ENCODE measurements at regions not wholly inside any gene's neighbourhood (a gene's known extent, or its start where the extent isn't known, plus 50 kb on each side); places are given as distances from the start of the nearest gene placed in this dataset.
"Not testable (repeated sequence)": the region's sequence is repeated elsewhere in the genome, so short reads cannot be mapped to it uniquely, and the experiment has no call there.

DNA sequence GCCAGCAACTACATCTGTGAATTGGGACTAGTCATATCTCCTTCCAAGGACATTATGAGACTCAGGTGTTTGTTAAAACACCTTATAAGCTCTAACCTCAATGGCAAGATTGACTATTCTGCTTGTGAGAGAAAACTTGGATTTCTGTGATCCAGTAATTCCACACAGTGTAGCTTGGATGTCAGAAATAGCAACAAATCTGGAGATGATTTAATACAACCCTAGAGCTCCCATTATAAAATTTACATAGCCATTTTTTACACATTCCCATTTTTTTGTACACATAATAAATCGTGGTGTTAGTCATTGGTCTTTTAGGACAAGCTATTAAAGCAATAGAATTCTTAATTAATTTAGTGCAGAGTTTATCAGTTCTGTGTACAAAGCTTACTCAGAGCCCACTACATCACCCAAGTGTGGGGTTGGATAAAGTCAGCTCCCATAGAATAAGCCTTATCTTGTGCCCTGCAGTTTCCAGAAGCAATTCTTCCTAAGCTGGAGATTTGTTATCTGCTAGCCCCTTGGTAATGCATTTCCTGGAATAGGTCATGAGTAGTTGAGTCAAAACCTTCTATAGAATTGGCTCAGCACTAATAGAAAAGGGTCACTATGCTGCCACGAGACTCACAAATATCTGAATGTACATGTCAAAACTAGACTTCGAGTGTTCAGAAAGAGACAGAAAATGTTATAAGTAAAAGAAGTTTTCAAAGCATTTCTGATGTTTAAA lies 434.0 kb upstream of the RUNX1 start:
- DNase-seq = no peak

DNA sequence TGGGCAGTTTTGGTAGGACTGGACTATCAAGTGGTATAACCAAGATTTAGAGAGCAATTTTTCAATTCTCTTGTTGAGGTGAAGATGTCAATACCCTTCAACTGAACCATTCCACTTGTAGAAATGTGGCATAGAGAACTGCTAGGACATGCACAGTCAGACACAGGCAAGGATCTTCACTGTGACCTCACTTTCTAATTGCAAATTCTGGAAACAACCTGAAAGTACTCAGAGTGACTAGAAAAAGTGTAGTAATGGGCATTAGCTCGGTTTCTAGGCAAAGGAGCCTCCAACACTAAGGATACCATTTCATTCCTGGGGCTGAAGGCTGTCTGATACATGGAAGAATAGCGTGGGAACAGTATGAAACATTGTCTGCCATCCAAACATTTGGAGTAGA lies 433.0 kb upstream of the RUNX1 start:
- no peak for DNase-seq

DNA sequence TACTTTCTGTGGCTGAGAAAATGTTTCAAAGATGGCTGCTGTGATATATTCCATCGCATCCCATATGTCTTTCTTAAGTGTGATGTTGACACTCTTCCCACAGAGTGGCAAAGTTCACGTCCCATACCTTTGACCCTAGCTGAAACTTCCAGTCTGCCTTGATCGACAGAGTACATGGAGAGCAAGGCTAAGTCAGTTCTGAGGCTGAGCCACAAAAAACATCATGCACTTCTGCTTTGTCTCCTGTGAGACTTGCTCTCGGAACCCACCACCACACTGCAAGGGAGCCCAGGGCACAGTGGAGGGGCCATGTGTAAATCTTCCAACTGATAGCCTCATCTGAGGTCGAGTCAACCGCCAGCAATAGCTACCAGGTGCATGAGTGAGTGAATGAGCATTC lies 431.9 kb upstream of the RUNX1 start:
- DNase-seq = no peak

DNA sequence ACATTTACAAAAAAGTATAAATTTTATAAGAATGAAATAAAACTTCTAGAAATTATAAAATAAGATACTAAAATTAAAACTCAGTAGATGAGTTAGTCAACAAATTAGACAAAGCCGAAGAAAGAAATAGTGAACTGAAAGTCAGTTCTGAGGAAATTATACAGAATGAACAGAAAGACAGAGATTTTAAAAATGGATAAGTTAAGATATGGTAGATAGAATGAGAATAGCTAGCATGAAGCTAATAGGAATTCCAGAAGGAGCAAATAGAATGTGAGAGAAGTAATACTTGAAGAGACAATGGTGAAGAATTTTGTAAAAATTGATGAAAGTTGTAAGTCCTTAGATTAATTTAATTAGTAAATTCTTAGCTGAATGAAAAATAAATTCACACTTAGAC lies 430.4 kb upstream of the RUNX1 start:
- no peak for DNase-seq

DNA sequence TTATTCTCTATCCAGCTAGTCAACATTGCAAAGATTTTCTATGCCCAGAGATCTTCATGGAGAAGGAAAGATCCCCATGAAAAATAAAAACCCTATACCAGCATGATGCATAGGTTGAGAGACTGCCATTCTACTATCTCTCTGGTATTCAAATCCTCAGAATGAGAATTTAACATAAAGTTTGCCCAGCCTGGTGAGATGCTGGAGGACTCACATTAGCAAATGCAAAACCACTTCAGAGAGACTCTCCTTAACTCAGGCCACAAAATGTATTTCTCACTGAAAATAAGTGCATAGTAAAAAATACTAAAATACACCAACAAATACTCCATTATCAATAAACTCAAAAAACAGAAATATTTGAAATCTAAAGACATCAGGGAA lies 430.0 kb upstream of the RUNX1 start:
- no peak for DNase-seq

DNA sequence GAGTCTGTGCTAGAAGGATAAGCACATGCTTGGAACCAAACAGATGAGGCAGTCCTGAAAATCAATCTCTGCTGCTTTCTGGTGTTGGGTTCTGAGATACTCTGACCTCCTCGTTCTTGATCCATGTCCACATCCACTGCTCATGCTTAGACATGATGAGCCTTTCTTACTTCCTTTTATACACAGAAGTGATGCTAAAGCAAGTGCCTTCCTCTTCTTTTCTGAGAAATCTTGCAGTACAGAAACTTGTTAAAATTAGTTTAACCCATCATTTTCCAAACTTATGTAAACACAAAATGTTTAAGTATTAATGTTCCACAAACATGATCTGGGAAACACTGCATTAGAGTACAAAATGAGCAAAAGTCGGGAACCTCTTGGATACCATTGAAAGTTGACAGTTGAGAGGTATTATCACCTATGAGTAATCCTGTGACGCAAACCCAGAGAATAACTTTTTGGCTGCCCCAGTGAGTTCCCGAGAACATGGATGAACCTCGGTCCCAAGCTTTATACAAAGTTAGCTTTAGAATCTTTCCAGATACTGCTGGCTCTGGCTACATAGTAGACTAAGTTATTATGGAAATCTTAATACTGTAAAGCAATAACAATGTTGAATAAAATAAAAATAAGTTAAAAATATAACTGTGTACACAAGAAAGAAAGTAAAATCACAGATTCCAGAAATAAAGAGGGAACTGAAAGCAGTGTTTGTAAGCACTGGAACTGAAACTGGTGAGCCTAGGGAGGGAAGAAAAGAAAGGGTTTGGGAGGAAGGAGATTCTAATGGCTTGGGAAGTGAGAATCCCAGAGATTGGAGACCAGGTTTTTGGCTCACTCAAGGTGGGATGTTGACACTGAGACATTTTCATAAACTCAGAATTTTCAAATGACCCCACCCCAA lies 429.3 kb upstream of the RUNX1 start:
- DNase-seq = no peak

DNA sequence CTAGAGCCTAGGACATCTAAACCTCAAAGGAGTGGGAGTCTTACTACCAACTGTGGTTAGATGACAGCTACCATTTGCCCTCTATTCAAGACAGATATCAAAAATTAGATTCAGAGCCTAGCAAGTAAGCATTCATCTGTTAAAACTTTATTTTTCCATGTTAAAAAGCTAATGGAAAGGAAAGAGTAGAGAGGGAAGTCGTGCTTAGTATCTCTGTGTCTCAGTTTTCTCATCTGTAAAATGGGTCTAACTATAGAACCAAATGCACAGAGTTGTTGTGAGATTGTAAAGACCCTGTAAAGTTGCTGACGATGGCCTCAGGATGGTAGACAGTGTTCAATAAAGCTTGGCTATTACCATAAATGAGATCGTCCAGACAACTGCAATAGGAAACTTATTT lies 428.5 kb upstream of the RUNX1 start:
- DNase-seq = no peak

DNA sequence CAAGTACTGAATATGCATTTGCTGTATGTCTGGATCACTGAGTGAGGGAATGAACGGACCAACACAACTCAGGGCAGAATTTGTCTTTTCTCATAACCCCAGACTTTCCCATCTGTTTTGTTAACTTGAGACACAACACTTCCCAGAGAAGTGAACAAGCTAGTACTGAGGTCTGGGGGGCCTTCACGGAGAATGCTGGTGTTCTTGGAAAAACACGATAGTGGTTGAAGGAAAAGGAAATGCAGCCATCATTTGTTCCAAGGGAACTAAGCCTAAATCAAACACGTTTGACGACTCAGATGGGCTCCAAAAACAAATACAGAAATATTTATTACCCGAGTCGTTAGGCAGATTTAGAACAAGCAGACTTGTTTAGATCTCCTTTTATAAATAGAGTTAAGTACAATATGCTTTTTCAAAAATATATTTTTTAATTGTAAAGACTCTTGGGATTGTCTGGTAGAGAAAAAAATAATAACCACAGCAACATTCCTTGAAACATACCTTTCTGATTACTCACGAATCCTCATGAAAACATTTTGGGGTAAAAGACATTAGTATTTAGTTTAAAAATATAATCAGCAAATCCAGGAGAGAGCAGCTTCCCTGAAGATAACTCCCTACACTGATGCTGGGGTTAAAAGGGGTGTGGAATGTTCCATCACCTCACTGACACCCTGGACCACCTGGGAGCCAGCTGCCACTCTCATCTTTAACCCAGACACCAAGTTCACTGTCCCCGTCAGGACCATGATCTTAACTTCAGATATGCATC lies 427.7 kb upstream of the RUNX1 start:
- no peak for DNase-seq

DNA sequence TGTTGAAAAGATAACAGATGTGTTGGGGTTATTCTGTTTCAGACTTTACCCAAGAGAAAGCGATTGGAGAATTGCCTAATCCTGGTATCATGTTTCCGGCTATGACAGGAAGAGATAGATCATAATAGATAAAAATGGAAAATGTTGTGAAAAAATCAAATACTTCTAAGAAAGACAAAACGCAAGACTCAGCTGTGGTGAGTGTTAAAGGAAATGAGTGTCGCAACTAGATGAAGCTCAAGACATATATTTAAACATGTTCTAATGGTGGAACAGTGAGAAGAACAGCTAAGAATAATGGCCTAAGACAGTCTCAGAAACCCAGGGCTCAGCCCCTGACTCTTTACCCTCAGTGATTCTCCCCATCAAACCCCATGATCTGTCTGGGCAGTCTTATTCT lies 426.7 kb upstream of the RUNX1 start:
- no peak for DNase-seq

DNA sequence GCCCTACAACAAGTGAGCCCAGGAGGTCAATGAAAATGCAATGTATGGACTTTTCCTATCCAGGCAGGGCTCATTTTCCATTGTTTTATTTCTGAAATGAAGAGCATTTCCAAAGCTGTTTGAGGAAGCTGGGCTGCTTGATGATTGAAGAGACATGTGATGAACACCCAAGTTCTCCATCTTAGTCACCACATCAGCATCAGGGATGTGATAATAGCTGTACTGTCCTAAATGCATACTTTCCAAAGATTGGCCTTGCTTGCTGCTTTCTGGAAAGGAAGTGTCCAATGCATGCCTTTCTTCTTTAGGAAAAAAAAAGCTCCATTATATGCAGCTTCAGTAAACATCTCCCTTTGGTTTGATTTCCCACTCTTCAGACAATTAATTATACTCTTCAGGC lies 425.9 kb upstream of the RUNX1 start:
- DNase-seq = no peak

DNA sequence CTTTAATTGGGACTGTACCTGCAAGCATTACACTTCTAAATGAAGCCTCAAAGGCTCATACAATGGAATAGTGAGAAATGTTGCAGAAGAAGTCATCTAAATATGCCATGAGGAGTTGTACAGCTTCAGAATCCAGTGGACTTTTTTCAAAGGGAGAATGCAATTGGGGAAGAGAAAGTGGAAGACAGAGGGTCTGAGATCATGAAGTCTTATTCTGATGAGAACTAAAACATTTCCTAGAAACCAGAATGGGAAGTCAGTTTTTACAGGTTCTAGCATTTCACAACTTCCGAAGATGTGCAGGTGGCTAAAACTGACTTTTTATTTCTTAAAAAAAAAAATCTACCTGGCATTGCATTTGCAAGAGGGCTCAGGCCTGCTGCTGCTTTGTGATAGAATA lies 424.4 kb upstream of the RUNX1 start:
- no peak for DNase-seq

DNA sequence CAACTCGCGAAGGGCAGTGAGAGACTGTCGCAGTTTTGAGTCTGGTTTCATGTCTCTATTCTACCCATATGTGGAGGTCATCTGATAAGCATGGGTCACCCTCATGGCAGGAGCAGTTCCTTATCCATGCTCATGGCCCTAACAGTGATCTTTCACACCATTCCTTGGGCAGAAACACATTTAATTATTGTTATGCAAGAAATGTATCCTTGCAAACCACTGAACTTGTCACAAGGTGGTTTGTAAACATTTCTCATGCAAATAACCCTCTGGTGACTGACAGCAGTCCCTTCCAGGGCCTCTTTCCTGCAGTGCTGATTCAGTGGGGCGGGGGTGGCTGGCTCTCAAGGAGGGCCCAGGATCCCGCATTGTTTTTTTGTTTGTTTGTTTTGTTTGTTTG lies 421.4 kb upstream of the RUNX1 start:
- DNase-seq = no peak

DNA sequence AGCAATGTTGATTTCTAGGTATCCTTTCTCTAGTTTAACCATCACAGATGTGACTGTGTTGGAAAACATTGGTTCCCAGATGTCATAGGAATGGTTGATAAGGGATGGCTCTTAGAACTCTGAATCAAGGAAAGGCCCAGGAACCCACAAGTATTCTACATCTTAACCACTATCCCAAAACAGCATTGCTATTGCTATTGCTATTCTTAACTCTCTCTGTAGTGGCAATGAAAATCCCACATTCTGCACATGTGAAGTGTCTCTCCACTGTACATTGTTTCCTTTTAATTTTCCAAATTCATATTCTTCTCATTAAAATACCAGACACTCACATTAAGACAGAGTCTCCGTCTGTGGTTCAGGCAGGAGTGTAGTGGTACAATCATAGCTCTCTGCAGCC lies 420.4 kb upstream of the RUNX1 start:
- DNase-seq = no peak

DNA sequence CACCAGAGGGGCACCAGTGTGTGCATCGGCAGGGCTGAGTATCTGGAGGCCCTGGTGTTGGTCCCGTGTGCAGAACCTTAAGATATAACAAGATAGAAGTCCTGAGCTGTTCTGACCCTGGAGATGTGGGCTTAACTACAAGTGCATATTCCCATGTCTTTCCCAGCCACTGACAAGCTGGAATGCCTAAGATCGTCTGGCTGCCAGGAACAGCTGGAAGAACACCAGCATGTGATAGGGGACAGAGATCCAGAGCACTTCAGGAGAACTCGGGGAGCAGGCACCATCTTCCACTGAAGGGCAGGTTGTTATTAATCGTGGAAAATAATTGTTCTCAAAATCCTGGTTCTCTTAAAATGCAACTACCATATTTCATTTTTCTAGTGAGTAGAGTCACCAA lies 419.9 kb upstream of the RUNX1 start:
- DNase-seq = no peak

DNA sequence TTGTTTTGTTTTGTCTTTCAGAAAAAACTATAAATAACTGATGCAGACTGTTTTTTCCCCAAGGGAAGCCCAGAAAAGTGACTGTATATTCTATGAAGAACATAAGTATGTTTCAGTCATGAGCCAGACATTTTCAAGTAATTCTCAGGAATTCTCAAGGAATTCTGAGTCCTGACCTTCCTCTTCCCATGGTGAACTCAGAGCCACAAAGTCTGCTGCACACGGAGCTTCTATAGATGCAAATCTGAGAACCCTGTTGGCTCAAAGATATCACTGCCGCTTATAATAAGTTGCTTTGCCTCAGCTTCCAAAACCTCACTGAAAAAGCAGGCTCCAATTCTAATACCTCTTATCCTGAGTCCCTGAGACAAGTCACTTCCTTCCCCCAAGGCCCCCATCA lies 418.5 kb upstream of the RUNX1 start:
- DNase-seq = no peak

DNA sequence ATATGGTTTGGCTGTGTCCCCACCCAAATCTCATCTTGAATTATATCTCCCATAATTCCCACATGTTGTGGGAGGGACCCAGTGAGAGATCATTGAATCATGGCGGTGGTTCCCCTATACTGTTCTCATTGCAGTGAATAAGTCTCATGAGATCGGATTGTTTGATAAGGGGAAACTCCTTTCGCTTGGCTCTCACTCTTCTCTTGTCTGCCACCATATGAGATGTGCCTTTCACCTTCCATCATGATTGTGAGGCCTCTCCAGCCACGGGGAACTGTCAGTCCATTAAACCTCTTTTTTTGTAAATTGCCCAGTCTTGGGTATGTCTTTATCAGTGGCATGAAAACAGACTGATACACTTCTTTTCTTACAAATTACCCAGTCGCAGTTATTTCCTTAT lies 417.6 kb upstream of the RUNX1 start:
- not testable (repeated sequence) for DNase-seq

DNA sequence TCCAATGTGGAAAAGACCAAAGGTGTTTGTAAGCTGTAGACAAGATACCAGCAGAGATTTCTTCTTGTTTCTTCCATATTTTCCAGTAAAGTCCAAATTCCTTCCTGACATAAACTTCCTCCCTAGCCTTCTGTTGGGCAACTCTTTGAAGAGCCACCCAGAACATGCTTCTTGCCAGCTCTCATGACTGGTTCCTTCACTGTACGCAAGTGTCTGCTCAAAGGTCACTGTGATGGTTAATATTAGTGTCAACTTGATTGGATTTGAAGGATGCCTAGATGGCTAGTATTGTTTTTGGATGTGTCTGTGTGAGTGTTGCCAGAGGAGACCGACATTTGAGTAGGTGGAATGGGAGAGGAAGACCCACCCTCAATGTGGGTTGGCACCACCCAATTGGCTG lies 416.6 kb upstream of the RUNX1 start:
- DNase-seq = no peak

DNA sequence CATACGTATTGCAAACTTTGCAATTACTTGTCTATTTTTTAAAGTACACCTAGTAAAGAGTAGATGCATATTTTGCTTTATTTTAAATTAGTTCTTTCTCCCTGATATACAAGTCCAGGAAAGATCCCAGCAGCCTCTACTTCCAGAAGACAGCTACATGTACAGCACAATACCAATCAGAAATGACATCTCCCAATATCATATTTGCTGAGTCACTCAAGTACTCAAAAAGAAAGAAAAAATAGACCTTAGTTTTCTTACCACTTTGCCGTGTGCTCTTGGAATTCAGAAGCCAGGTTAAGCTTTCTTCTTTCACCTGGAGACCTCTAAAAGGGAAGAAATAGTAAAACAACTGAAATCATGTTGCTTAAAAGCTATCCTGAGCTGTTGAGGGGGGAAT lies 412.6 kb upstream of the RUNX1 start:
- no peak for DNase-seq

DNA sequence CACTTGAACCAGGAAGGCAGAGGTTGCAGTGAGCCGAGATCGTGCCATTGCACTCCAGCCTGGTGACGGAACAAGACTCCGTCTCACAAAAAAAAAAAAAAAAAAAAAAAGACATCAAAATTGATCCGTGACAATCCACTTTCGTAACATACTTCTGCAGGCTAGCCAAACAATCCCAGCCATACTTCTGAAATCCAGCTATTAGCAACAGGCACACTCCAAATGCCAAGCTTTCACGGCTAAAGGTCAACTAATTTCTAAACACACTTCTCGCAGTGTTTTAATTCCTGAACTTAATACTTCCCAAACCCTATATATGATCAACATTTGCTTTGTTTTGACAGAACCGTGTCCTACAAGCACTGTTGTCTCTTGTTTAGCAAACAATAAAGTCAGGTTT lies 411.3 kb upstream of the RUNX1 start:
- DNase-seq = no peak

DNA sequence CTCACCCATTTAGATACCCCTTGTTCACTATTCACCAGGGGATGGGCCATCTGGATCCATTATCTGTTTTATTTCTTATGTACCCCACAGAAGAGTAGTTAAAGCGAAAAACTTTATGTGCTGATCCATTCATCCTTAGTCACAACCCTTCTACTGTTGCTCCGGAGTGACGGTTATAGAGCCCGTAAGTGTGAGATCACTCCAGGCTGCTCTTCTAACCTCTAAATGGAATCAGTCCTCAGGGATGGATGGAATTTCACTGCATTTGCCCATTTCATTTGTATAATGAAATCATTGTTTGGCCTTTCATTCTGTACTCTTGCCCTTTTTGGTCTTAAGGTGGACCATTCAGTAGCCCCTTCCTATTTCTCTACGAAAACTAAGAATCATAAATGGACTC lies 409.3 kb upstream of the RUNX1 start:
- no peak for DNase-seq

DNA sequence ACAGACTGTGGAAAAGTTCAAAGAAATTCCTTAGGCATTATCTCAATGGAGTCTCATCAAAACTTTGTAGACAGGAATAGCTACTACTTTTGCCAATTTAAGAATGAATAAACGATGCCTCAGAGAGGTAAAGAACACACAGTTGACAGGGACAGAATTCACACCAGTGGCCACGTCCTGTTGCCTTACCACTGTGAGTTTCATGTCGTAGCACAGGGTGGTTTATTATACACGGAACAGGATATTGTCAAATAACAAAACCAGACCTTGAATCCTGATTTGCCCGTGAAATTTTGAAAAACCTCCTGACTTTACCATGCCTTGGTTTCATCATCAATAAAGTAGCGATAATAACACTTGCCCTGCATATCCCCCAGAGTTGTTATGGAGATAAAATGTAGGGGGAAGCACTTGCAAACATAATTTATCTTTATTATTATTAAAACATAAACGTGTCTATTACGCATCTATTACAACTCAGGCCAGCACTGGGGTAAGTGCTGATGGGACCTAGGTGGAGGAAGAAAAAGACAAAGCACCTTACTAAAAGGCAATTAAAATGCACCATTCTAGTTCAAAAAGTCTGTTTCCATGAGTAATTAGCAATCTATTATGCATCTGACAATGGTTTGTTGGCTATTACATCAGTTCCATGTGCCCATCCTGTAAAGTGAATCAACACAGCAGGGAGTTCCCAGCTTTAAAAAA lies 408.1 kb upstream of the RUNX1 start:
- no peak for DNase-seq

DNA sequence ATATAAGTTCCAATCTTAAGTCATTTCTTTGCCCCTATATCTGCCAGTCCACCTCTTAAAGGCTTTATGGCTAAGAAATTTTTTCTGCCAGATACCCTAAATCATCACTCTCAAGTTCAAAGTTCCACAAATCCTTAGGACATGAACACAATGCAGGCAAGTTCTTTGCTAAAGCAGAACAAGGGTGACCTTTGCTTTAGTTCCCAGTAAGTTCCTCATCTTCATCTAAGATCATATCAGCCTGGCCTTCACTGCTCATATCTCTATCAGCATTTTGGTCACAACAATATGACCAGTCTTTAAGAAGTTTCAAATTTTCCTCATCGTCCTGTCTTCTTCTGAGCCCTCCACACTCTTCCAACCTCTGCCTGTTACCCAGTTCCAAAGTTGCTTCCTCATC lies 402.2 kb upstream of the RUNX1 start:
- no peak for DNase-seq

DNA sequence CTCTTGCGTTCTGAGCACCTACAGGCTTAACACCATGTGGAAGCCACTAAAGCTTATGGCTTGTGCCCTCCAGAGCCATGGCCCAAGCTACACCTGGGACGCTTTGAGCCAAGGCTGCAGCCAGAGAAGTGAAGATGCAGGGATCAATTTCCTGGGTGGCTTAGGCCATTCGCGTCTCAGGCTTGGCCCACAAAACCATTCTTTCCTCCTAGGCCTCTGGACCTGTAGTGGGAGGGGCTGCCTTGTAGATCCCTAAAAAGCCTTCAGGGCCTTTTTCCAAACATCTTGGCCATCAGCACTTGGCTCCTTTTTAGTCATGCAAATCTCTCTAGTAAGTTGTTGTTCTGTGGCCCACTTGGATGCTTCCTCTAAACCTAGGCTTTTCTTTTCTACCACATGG lies 401.7 kb upstream of the RUNX1 start:
- DNase-seq = no peak

Measured in NCI-H1105 treated with DMSO at 0.1 percent for 48 hours (cell line).